Hepatocyte (in vitro differentiated cells): ENCODE measurements at regions not wholly inside any gene's neighbourhood (a gene's known extent, or its start where the extent isn't known, plus 50 kb on each side); places are given as distances from the start of the nearest gene placed in this dataset.

Experiments used
- DNase-seq: peaks from one replicate; pipeline ENCODE4 v3.0.0-alpha.2; 2016; ENCODE audit warnings: low spot score
- H2AFZ ChIP-seq: fragments of 200-600 bp; sonication (generic); 2 replicates; pipeline ENCODE4 v1.6.0; 2016; ENCODE audit warnings: antibody characterized with exemption, mild to moderate bottlenecking
- H3K27ac ChIP-seq: fragments of 200-600 bp; sonication (generic); 2 replicates; pipeline ENCODE4 v1.5.1; 2016; ENCODE audit warnings: mild to moderate bottlenecking
- H3K27me3 ChIP-seq: fragments of 200-600 bp; sonication (generic); 2 replicates; pipeline ENCODE4 v1.6.1; 2016
- H3K36me3 ChIP-seq: fragments of 200-600 bp; sonication (generic); replicated peaks from 2 replicates; pipeline ENCODE4 v1.5.1; 2016; ENCODE audit warnings: low read depth; ENCODE audit not compliant: insufficient read depth
- H3K4me1 ChIP-seq: fragments of 200-600 bp; sonication (generic); 2 replicates; pipeline ENCODE4 v1.5.1; 2016; ENCODE audit warnings: mild to moderate bottlenecking, moderate library complexity; ENCODE audit not compliant: insufficient read depth
- H3K4me2 ChIP-seq: fragments of 200-600 bp; sonication (generic); 2 replicates; pipeline ENCODE4 v1.6.0; 2016
- H3K4me3 ChIP-seq: fragments of 200-600 bp; sonication (generic); 2 replicates; pipeline ENCODE4 v1.5.1; 2016; ENCODE audit warnings: mild to moderate bottlenecking
- H3K79me2 ChIP-seq: fragments of 200-600 bp; sonication (generic); 2 replicates; pipeline ENCODE4 v1.6.0; 2017; ENCODE audit warnings: mild to moderate bottlenecking
- H3K9me2 ChIP-seq: fragments of 200-600 bp; sonication (generic); replicated peaks from 2 replicates; pipeline ENCODE4 v1.6.0; 2017; ENCODE audit warnings: mild to moderate bottlenecking; ENCODE audit not compliant: insufficient read depth
- H3K9me3 ChIP-seq: fragments of 200-600 bp; sonication (generic); 2 replicates; pipeline ENCODE4 v1.5.1; 2016; ENCODE audit warnings: low read depth, mild to moderate bottlenecking
- H4K20me1 ChIP-seq: fragments of 200-600 bp; sonication (generic); 2 replicates; pipeline ENCODE4 v1.6.0; 2016; ENCODE audit warnings: mild to moderate bottlenecking; ENCODE audit not compliant: insufficient read depth, poor library complexity, severe bottlenecking
- EZH2 ChIP-seq: fragments of 200-600 bp; sonication (generic); IDR thresholded peaks from 2 replicates; pipeline ENCODE4 v1.6.1; 2016; ENCODE audit warnings: antibody characterized with exemption, mild to moderate bottlenecking, borderline replicate concordance
- EZH2phosphoT487 ChIP-seq: fragments of 200-600 bp; sonication (generic); IDR thresholded peaks from one replicate; pipeline ENCODE4 v1.6.1; 2018; ENCODE audit warnings: antibody characterized with exemption, mild to moderate bottlenecking, low read depth, moderate library complexity; ENCODE audit not compliant: unreplicated experiment, severe bottlenecking
- WGBS: methylation state at CpG from one replicate; pipeline ENCODE4 v1.1.6; 2016; ENCODE audit warnings: low lambda C conversion rate; ENCODE audit errors: missing lambda C conversion rate; 5-methylcytosine and 5-hydroxymethylcytosine counted together
- TF ChIP-seq, protein P1 (sequence below): fragments of 200-600 bp; sonication (generic); IDR thresholded peaks from 2 replicates; pipeline ENCODE4 v1.5.1; 2016; ENCODE audit warnings: antibody characterized with exemption, mild to moderate bottlenecking; ENCODE audit not compliant: poor library complexity

DNA sequence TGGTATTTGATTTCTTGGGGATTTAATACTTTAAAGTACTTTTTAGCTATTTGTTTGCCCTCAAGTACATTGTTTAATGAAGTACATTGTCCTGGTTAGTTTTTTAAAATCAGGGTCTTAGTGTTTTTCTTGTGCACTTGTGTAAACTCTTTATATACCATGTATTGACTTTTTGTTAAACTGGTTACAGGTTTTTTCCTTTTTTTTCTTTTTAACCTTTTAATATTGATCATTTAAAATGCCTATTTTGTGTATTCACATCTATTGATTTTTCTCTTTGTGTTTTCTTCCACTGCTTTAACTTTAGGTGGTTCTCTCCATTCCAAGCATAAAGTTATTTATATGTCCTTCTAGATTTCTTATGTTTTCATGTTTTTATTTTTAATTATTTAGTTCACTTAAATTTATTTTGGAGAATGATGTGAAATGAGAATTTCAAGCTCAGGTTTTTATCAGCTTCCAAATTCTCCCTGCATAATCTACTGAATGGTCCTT is 84.5 kb upstream of the MYCN start:
- Histone ChIP-seq H3K4me3 (no peak overlapping the region), H3K27me3 (no peaks in the 10 kb centered on the region), H3K79me2 (no peaks in the 10 kb centered on the region), H3K27ac (no peak overlapping the region), H3K36me3 (no peaks in the 10 kb centered on the region), H2AFZ (no peak overlapping the region), H3K9me2 (no peaks in the 10 kb centered on the region), H3K9me3 (no peaks in the 10 kb centered on the region), H3K4me1 (no peaks in the 10 kb centered on the region), H3K4me2 (no peak overlapping the region), H4K20me1 (no peaks in the 10 kb centered on the region)
- TF ChIP-seq EZH2phosphoT487 (no peak), EZH2 (no peak)
- TF ChIP-seq, protein P1, sequence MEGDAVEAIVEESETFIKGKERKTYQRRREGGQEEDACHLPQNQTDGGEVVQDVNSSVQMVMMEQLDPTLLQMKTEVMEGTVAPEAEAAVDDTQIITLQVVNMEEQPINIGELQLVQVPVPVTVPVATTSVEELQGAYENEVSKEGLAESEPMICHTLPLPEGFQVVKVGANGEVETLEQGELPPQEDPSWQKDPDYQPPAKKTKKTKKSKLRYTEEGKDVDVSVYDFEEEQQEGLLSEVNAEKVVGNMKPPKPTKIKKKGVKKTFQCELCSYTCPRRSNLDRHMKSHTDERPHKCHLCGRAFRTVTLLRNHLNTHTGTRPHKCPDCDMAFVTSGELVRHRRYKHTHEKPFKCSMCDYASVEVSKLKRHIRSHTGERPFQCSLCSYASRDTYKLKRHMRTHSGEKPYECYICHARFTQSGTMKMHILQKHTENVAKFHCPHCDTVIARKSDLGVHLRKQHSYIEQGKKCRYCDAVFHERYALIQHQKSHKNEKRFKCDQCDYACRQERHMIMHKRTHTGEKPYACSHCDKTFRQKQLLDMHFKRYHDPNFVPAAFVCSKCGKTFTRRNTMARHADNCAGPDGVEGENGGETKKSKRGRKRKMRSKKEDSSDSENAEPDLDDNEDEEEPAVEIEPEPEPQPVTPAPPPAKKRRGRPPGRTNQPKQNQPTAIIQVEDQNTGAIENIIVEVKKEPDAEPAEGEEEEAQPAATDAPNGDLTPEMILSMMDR = no peak
- DNase-seq = no peak

DNA sequence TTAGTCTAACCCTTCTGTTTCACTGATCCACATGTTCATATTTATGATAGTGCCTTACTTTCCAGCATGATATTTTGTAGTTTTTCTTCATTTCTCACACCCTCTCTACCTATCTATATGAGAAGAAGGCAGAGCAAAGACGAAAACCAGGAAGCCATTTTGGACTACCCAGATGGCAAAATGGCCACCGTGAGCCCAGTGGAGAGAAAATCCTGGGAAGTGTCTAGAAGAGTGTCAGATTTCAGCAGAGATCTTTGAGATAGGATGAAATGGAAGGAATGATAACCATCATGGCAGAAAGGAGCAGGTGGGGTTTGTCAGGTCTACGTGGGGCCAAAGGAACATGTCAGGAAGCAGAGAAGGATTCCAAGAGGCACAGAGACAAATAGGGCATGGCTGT is 84.0 kb upstream of the MYCN start:
- Histone ChIP-seq H3K27me3 (no peaks in the 10 kb centered on the region), H4K20me1 (no peaks in the 10 kb centered on the region), H3K79me2 (no peaks in the 10 kb centered on the region), H2AFZ (no peak overlapping the region), H3K9me2 (no peaks in the 10 kb centered on the region), H3K4me3 (no peak overlapping the region), H3K9me3 (no peaks in the 10 kb centered on the region), H3K36me3 (no peaks in the 10 kb centered on the region), H3K27ac (no peak overlapping the region), H3K4me1 (no peaks in the 10 kb centered on the region), H3K4me2 (no peak overlapping the region)
- TF ChIP-seq, protein P1 = no peak
- TF ChIP-seq EZH2 (no peak), EZH2phosphoT487 (no peak)
- 86% methylated on average over 3 of the region's 3 CpGs for WGBS
- no peak for DNase-seq

DNA sequence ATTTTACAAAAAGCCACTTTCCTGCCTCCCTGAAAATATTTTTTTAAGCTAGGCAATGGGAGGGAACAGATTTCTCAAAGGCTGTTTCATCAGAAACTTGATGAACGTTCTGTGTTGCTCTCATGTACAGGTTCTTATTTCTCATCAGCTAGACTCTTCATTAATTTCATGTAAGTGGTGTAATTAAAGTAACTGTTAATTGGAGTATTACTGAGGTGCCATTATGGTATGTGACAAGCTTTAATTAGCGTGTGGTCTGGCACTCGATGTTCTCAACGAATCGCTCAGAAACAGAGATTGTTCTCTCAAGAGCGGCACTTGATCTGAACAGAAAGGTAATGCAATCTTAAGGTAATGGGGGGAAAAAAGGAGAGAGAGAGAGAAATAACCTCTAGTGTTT is 81.9 kb upstream of the MYCN start:
- no peaks in the 10 kb centered on the region for H4K20me1 ChIP-seq
- no peaks in the 10 kb centered on the region for H3K79me2 ChIP-seq
- H3K36me3 ChIP-seq = no peaks in the 10 kb centered on the region
- DNase-seq = no peak
- TF ChIP-seq EZH2 (no peak), EZH2phosphoT487 (no peak)
- TF ChIP-seq, protein P1 = no peak
- no peak overlapping the region for H3K4me3 ChIP-seq
- H3K27ac ChIP-seq = no peak overlapping the region
- H3K9me2 ChIP-seq = no peaks in the 10 kb centered on the region
- no peaks in the 10 kb centered on the region for H3K4me1 ChIP-seq
- no peaks in the 10 kb centered on the region for H3K27me3 ChIP-seq
- WGBS = 94% methylated on average over 6 of the region's 6 CpGs
- no peak overlapping the region for H2AFZ ChIP-seq
- no peaks in the 10 kb centered on the region for H3K9me3 ChIP-seq
- H3K4me2 ChIP-seq = no peak overlapping the region

DNA sequence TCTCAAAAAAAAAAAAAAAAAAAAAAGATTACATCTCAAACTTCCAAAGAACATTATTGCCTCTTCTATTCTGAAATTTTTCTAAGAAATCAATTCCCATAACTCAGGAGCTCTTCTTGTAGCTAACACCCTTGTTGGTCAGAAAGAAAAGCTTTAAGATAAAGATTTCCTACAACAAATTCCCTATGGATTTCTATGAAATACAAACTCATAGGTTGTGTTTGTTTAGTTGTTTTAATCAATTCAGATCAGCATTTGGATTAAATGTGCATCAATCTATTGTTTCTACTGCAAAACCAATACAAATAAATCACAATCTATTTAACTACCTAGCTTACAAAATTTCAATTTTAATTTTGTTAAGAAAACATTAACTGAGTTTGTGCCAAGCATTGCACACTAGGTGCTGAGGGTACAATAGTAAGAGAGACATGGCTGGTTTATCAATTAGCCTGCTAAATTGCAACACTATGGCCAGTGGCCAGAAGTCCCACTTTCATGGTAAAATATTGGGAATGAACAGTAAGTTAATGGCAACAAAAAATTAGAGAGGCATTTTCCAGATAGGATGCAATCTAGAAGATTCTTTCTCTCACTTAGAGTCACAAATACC is 80.2 kb upstream of the MYCN start:
- no peak overlapping the region for H3K4me2 ChIP-seq
- H3K79me2 ChIP-seq = no peaks in the 10 kb centered on the region
- no peak overlapping the region for H3K27ac ChIP-seq
- no peaks in the 10 kb centered on the region for H3K4me1 ChIP-seq
- H4K20me1 ChIP-seq = no peaks in the 10 kb centered on the region
- H3K9me2 ChIP-seq = no peaks in the 10 kb centered on the region
- H3K4me3 ChIP-seq = no peak overlapping the region
- TF ChIP-seq, protein P1 = no peak
- TF ChIP-seq EZH2 (no peak), EZH2phosphoT487 (no peak)
- no peaks in the 10 kb centered on the region for H3K27me3 ChIP-seq
- DNase-seq = no peak
- H3K36me3 ChIP-seq = no peaks in the 10 kb centered on the region
- H2AFZ ChIP-seq = no peak overlapping the region
- no peaks in the 10 kb centered on the region for H3K9me3 ChIP-seq
